HEK293T (cell line): ENCODE measurements at regions not wholly inside any gene's neighbourhood (a gene's known extent, or its start where the extent isn't known, plus 50 kb on each side); places are given as distances from the start of the nearest gene placed in this dataset.

Experiments
- BHLHE40 ChIP-seq: fragments of 450-650 bp; IDR thresholded peaks from 2 replicates; pipeline ENCODE4 v1.6.1; 2016; ENCODE audit warnings: mild to moderate bottlenecking, moderate library complexity, borderline replicate concordance
- FOXK2 ChIP-seq: fragments of 450-650 bp; IDR thresholded peaks from 2 replicates; pipeline ENCODE4 v1.6.1; 2016; ENCODE audit warnings: mild to moderate bottlenecking
- L3MBTL2 ChIP-seq: fragments of 450-650 bp; conservative IDR thresholded peaks from 2 replicates; pipeline ENCODE4 v1.6.1; 2016; ENCODE audit warnings: mild to moderate bottlenecking
- ZNF384 ChIP-seq: fragments of 450-650 bp; IDR thresholded peaks from 2 replicates; pipeline ENCODE4 v1.6.1; 2016

- no peak for TF ChIP-seq L3MBTL2
- no peak for TF ChIP-seq ZNF384
- TF ChIP-seq FOXK2: no peak
- no peak for TF ChIP-seq BHLHE40
Measured at GRCh38 chr4:14329228-14329627, 673.1 kb upstream of the CPEB2 start.
